ENCODE measurements at regions not wholly inside any gene's neighbourhood (a gene's known extent, or its start where the extent isn't known, plus 50 kb on each side); places are given as distances from the start of the nearest gene placed in this dataset.

- Histone ChIP-seq H4K8ac (ENCODE audit: low read depth in 2 of 2, low read length in 2 of 2) (no peak overlapping the region), H3K4ac (ENCODE audit: low read depth, low read length) (no peak overlapping the region), H2AFZ (replicated peaks; ENCODE audit: low read length, poor library complexity) (no peak overlapping the region), H4K5ac (ENCODE audit: low read depth, low read length) (no peak overlapping the region), H3K56ac (ENCODE audit: extremely low read depth, insufficient read depth, low read length) (no peak overlapping the region), H3K4me1 (ENCODE audit: control insufficient read depth, insufficient read depth, low read length) (no peaks in the 10 kb centered on the region), H3K9ac (ENCODE audit: low read depth, low read length) (no peak overlapping the region), H3K79me1 (ENCODE audit: low read depth in 1 of 2, low read length in 2 of 2) (no peaks in the 10 kb centered on the region), H3K4me3 (ENCODE audit: insufficient read depth, low read depth, low read length) (no peak overlapping the region), H2BK15ac (ENCODE audit: low read depth, low read length) (no peak overlapping the region), H3K9me1 (ENCODE audit: insufficient read depth, low read length) (no peaks in the 10 kb centered on the region), H2BK5ac (ENCODE audit: low read depth, low read length, poor library complexity, severe bottlenecking) (no peak overlapping the region), H4K20me1 (ENCODE audit: insufficient read depth, low read length) (no peaks in the 10 kb centered on the region), H3K18ac (ENCODE audit: low read depth, low read length) (no peak overlapping the region), H3K9me3 (ENCODE audit: control insufficient read depth, insufficient read depth, low read length) (peaks cover 25% of the 10 kb centered on the region), H2AK9ac (replicated peaks; ENCODE audit: low read depth, low read length, poor library complexity) (no peak overlapping the region), H4K91ac (ENCODE audit: insufficient read depth, low read depth, low read length) (no peak overlapping the region), H3K36me3 (ENCODE audit: control insufficient read depth, insufficient read depth, low read length) (no peaks in the 10 kb centered on the region), H3K4me2 (ENCODE audit: low read depth, low read length) (no peak overlapping the region), H3K23ac (ENCODE audit: low read depth, low read length) (no peak overlapping the region), H3K14ac (replicated peaks; ENCODE audit: low read depth, low read length) (no peak overlapping the region), H3K27ac (ENCODE audit: insufficient read depth, low read length) (no peak overlapping the region), H2BK20ac (ENCODE audit: low read depth, low read length) (no peak overlapping the region), H3K27me3 (ENCODE audit: control insufficient read depth, insufficient read depth, low read length) (no peaks in the 10 kb centered on the region), H2AK5ac (ENCODE audit: low read depth, low read length) (no peak overlapping the region), H2BK120ac (ENCODE audit: low read depth, low read length) (no peak overlapping the region)
- TF ChIP-seq RFX5 (IDR thresholded peaks at IDR 0.05; ENCODE audit: low read depth, low read length) (no peak), POLR2A (IDR thresholded peaks at IDR 0.05; ENCODE audit: low read depth, low read length) (no peak), CEBPB (IDR thresholded peaks at IDR 0.05; ENCODE audit: low read depth, low read length) (no peak), SMC3 (IDR thresholded peaks at IDR 0.05; ENCODE audit: low read depth, low read length) (no peak), CTCF (conservative IDR thresholded peaks at IDR 0.05; ENCODE audit: low read depth, low read length) (no peak), FOS (IDR thresholded peaks at IDR 0.05; ENCODE audit: low read depth, low read length) (no peak), MAFK (IDR thresholded peaks at IDR 0.05; ENCODE audit: low read depth, low read length) (no peak), CHD1 (IDR thresholded peaks at IDR 0.05; ENCODE audit: low read depth, low read length) (no peak), RCOR1 (IDR thresholded peaks at IDR 0.05; ENCODE audit: insufficient replicate concordance, low read length) (no peak), RAD21 (IDR thresholded peaks at IDR 0.05; ENCODE audit: low read length) (no peak), NFE2L2 (IDR thresholded peaks at IDR 0.05; ENCODE audit: low read depth, low read length) (no peak), BHLHE40 (IDR thresholded peaks at IDR 0.05; ENCODE audit: low read depth, low read length) (no peak), MAZ (IDR thresholded peaks at IDR 0.05; ENCODE audit: borderline replicate concordance, low read depth, low read length) (no peak), MXI1 (IDR thresholded peaks at IDR 0.05; ENCODE audit: borderline replicate concordance, low read depth, low read length) (no peak)
- TF ChIP-seq, protein P1, sequence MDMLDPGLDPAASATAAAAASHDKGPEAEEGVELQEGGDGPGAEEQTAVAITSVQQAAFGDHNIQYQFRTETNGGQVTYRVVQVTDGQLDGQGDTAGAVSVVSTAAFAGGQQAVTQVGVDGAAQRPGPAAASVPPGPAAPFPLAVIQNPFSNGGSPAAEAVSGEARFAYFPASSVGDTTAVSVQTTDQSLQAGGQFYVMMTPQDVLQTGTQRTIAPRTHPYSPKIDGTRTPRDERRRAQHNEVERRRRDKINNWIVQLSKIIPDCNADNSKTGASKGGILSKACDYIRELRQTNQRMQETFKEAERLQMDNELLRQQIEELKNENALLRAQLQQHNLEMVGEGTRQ (IDR thresholded peaks at IDR 0.05; ENCODE audit: low read depth, low read length): no peak
- TF ChIP-seq, protein P2, sequence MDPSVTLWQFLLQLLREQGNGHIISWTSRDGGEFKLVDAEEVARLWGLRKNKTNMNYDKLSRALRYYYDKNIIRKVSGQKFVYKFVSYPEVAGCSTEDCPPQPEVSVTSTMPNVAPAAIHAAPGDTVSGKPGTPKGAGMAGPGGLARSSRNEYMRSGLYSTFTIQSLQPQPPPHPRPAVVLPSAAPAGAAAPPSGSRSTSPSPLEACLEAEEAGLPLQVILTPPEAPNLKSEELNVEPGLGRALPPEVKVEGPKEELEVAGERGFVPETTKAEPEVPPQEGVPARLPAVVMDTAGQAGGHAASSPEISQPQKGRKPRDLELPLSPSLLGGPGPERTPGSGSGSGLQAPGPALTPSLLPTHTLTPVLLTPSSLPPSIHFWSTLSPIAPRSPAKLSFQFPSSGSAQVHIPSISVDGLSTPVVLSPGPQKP (IDR thresholded peaks at IDR 0.05; ENCODE audit: borderline replicate concordance, low read depth, low read length): no peak
- intact Hi-C loops (cut with micrococcal nuclease) (no loop called here), dilution Hi-C loops (cut with HindIII; ENCODE audit: low sequenced_read_pairs, unreplicated experiment) (no loop called here), in situ Hi-C loops (cut with MboI; ENCODE audit: low sequenced_read_pairs) (no loop called here)
- BruUV-seq (replicated peaks): no TSS peak
- ATAC-seq (ENCODE audit: low read depth) (no peak), DNase-seq (no peak)
- ChIA-PET CTCF (no interaction called here), POLR2A (ENCODE audit: unreplicated experiment) (no interaction called here)
- WGBS, 2 experiments (ENCODE audit: extremely low coverage in 2 of 2, insufficient read length in 1 of 2): no CpG with 5 or more reads among the region's 2 CpGs
Measured at GRCh38 chr4:45475548-45475947, 648.3 kb downstream of the GABRG1 start.

Measured in IMR-90 (cell line).